ENCODE measurements at regions not wholly inside any gene's neighbourhood (a gene's known extent, or its start where the extent isn't known, plus 50 kb on each side); places are given as distances from the start of the nearest gene placed in this dataset.

DNA sequence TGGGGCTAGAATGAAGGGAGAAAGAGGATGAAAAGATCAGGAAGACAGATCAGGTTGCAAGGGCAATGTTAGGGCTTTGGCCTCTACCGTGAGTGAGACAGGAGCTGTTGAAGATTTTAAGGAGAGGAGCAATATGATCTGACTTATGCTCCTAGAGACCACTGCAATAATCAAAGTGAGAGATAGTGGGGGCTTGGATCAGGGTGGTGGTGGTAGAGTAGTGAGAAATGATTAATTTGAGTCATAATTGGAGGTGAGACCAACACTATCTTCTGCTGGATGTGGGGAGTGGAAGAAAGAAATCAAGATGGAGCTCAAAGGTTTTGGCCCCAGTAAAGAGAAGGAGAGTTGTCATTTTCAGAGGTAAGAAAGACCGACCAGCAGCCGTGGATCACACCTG, 140.7 kb upstream of the TMEM170B start:
- TF ChIP-seq, protein P1, sequence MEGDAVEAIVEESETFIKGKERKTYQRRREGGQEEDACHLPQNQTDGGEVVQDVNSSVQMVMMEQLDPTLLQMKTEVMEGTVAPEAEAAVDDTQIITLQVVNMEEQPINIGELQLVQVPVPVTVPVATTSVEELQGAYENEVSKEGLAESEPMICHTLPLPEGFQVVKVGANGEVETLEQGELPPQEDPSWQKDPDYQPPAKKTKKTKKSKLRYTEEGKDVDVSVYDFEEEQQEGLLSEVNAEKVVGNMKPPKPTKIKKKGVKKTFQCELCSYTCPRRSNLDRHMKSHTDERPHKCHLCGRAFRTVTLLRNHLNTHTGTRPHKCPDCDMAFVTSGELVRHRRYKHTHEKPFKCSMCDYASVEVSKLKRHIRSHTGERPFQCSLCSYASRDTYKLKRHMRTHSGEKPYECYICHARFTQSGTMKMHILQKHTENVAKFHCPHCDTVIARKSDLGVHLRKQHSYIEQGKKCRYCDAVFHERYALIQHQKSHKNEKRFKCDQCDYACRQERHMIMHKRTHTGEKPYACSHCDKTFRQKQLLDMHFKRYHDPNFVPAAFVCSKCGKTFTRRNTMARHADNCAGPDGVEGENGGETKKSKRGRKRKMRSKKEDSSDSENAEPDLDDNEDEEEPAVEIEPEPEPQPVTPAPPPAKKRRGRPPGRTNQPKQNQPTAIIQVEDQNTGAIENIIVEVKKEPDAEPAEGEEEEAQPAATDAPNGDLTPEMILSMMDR (IDR thresholded peaks at IDR 0.05; ENCODE audit: low read length): no peak
- TF ChIP-seq EZH2 (IDR thresholded peaks at IDR 0.05; ENCODE audit: borderline replicate concordance, low read length): no peak
